MM.1S (cell line): ENCODE measurements at regions not wholly inside any gene's neighbourhood (a gene's known extent, or its start where the extent isn't known, plus 50 kb on each side); places are given as distances from the start of the nearest gene placed in this dataset.

Experiments used
- CTCF ChIP-seq: fragments of 300-600 bp; sonication (generic); IDR thresholded peaks from 2 replicates; pipeline ENCODE4 v1.5.1; 2016; ENCODE audit warnings: antibody characterized with exemption, low read length, mixed read lengths
- EZH2 ChIP-seq: fragments of 300-600 bp; sonication (generic); optimal IDR thresholded peaks from 2 replicates; pipeline ENCODE3; 2017; ENCODE audit warnings: low read depth, mild to moderate bottlenecking, antibody characterized with exemption, low read length, mixed read lengths

GRCh38 chr14:40691066-40691465 is 915.6 kb upstream of the LRFN5 start:
- TF ChIP-seq CTCF: no peak
- TF ChIP-seq EZH2: no peak
